Activated CD8-positive, alpha-beta memory T cell treated with anti-CD3 and anti-CD28 coated beads, Interleukin-2, amount 10 ng/mL, durations not matched to agents 7 days and 5 days (primary cell): ENCODE measurements at regions not wholly inside any gene's neighbourhood (a gene's known extent, or its start where the extent isn't known, plus 50 kb on each side); places are given as distances from the start of the nearest gene placed in this dataset.

Source experiments
- ATAC-seq: fragments of 150-1000 bp; cut with Tn5 transposase; one replicate; pipeline ENCODE4 v1.10.0; 2021; ENCODE audit warnings: moderate library complexity
- CTCF ChIA-PET: fragments of 350-600 bp; sonication (Branson Sonifier 250); formaldehyde crosslinking; loops from one replicate; lab custom pipeline; 2021; ENCODE audit warnings: antibody characterized with exemption; lab: Charles Lee
- DNase-seq: peaks from one replicate; pipeline ENCODE4 v3.0.0-alpha.2; 2020
- H3K27ac Mint-ChIP-seq: one replicate; pipeline ENCODE4 v1.8.0; 2021; ENCODE audit warnings: mild to moderate bottlenecking, mixed read lengths
- H3K27me3 Mint-ChIP-seq: one replicate; pipeline ENCODE4 v1.8.0; 2021; ENCODE audit warnings: mixed read lengths
- H3K36me3 Mint-ChIP-seq: one replicate; pipeline ENCODE4 v1.8.0; 2021; ENCODE audit warnings: mild to moderate bottlenecking, mixed read lengths
- H3K4me1 Mint-ChIP-seq: one replicate; pipeline ENCODE4 v1.8.0; 2021; ENCODE audit warnings: mixed read lengths
- H3K4me3 Mint-ChIP-seq: one replicate; pipeline ENCODE4 v1.8.0; 2021; ENCODE audit warnings: mild to moderate bottlenecking, moderate library complexity, mixed read lengths
- H3K9me3 Mint-ChIP-seq: one replicate; pipeline ENCODE4 v1.8.0; 2022; ENCODE audit warnings: low read depth, mixed read lengths

DNA sequence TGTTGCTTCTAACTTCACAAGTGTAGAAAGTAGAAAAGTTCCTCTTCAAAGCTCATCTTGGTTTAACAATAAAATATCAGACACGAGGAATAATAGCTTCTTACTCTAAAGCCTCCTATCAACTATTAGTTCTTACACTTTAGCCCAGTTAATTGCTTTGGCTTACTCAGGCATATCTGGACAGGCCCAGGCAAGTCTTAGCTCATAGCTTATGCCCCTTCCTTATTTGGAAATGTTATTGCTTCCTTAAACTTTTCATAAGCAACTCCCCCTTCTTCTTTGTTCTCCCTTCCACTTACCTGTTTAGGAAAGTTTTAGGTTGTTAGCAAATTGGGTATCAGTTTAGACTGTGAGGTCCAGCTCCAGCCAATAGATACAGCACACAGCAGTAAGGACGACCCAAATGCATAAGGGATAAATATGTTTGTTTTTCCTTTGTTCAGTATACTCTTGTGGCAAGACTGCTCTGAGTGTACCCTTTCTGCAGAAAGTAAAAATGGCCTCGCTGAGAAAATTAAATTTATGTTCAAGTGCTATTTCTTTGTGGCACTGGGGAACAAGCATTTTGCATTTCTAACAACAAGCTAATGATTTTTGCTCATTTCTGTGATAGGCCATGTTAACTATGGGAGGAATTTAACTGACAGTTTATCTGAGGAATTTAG is 162.1 kb downstream of the SMC2 start:
- no peak for DNase-seq
- CTCF ChIA-PET: no interaction called here
- H3K27me3 Mint-ChIP-seq: peaks cover 5% of the 10 kb centered on the region
- H3K4me3 Mint-ChIP-seq: no peak overlapping the region
- H3K27ac Mint-ChIP-seq: no peak overlapping the region
- ATAC-seq: no peak
- peaks cover 6% of the 10 kb centered on the region for H3K9me3 Mint-ChIP-seq
- no peaks in the 10 kb centered on the region for H3K4me1 Mint-ChIP-seq
- no peaks in the 10 kb centered on the region for H3K36me3 Mint-ChIP-seq

DNA sequence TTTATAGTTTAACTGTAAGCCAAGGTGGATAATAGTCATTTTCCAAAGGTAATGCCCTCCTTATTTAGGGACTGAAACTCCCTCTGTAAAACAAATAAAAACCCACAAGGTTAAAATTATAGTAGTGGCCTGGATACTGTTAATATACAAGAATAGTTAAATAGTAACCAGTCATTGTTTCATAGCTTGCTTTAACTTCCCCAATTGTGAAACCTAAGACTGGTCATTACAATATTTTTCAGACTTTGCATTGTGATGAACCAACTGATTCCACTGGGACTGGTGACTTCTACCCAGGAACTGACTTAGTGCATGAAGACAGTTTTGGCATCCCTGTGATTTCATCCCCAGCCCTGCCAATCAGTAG is 162.6 kb downstream of the SMC2 start:
- H3K27ac Mint-ChIP-seq: no peak overlapping the region
- H3K4me1 Mint-ChIP-seq: no peaks in the 10 kb centered on the region
- DNase-seq (no peak), ATAC-seq (no peak)
- H3K4me3 Mint-ChIP-seq: no peak overlapping the region
- H3K9me3 Mint-ChIP-seq: peaks cover 6% of the 10 kb centered on the region
- CTCF ChIA-PET: no interaction called here
- peaks cover 5% of the 10 kb centered on the region for H3K27me3 Mint-ChIP-seq
- H3K36me3 Mint-ChIP-seq: no peaks in the 10 kb centered on the region

GRCh38 chr9:104258296-104259011 is 164.3 kb downstream of the SMC2 start:
- DNase-seq (no peak), ATAC-seq (no peak)
- CTCF ChIA-PET: no interaction called here

DNA sequence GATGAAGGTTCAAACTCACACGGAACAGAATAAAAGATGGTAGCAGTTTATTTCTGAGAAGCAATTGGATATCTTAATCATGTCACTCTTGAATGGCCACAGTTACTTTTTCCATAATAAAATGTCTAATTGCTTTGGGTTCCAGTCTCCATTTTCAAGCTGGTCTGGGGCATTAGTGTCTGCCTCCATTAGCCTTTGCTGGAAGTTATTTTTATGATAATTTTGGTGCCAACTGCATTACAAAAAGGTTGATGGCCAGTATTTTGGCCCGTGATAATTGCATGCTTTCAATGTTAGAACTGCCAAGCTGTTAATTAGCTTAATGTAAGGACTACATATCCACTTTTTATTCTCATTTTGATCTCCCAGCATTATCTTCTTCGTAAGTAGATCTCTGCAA is 165.9 kb downstream of the SMC2 start:
- CTCF ChIA-PET: no interaction called here
- H3K27ac Mint-ChIP-seq: no peak overlapping the region
- H3K4me3 Mint-ChIP-seq: no peak overlapping the region
- peaks cover 5% of the 10 kb centered on the region for H3K27me3 Mint-ChIP-seq
- ATAC-seq (no peak), DNase-seq (no peak)
- no peaks in the 10 kb centered on the region for H3K36me3 Mint-ChIP-seq
- H3K4me1 Mint-ChIP-seq: no peaks in the 10 kb centered on the region
- peaks cover 2% of the 10 kb centered on the region for H3K9me3 Mint-ChIP-seq

More at GRCh38 chr9:104258296-104259011, 164.3 kb downstream of the SMC2 start:
- H3K4me3 Mint-ChIP-seq: no peak overlapping the region
- peaks cover 6% of the 10 kb centered on the region for H3K9me3 Mint-ChIP-seq
- no peak overlapping the region for H3K27ac Mint-ChIP-seq
- no peaks in the 10 kb centered on the region for H3K36me3 Mint-ChIP-seq
- peaks cover 5% of the 10 kb centered on the region for H3K27me3 Mint-ChIP-seq
- H3K4me1 Mint-ChIP-seq: no peaks in the 10 kb centered on the region

GRCh38 chr9:104263942-104264341 is 169.8 kb downstream of the SMC2 start:
- ATAC-seq (no peak), DNase-seq (no peak)
- Mint-ChIP-seq H3K27me3 (peaks cover 2% of the 10 kb centered on the region), H3K9me3 (no peaks in the 10 kb centered on the region), H3K36me3 (no peaks in the 10 kb centered on the region), H3K4me3 (no peak overlapping the region), H3K4me1 (no peaks in the 10 kb centered on the region), H3K27ac (no peak overlapping the region)
- CTCF ChIA-PET: no interaction called here

- Mint-ChIP-seq H3K4me1 (no peaks in the 10 kb centered on the region), H3K27ac (no peak overlapping the region), H3K27me3 (peaks cover 2% of the 10 kb centered on the region), H3K4me3 (no peak overlapping the region), H3K36me3 (no peaks in the 10 kb centered on the region), H3K9me3 (no peaks in the 10 kb centered on the region)
- ATAC-seq (no peak), DNase-seq (no peak)
- CTCF ChIA-PET: no interaction called here
Observed at GRCh38 chr9:104264431-104264830, 170.3 kb downstream of the SMC2 start.

DNA sequence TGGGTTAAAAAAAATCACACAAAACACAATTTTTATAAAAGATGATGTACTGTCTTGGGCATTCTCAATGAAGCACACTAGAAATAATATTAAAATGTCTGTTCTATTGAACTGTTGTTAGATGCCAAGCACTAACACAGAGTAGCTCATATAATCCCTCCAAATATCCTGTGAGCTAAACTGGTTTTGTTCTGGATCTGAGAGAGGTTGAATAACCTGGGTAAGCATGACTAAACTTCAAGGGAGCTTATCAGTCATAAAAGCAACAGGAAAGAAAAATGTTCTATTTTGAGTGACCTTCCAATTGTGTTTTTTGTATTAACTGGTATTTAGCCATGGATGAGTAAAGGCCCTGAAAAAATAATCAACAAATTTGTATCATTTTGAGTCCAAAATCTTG is 175.3 kb downstream of the SMC2 start:
- H3K4me3 Mint-ChIP-seq: no peak overlapping the region
- no peaks in the 10 kb centered on the region for H3K4me1 Mint-ChIP-seq
- ATAC-seq (no peak), DNase-seq (no peak)
- no peaks in the 10 kb centered on the region for H3K27me3 Mint-ChIP-seq
- no peak overlapping the region for H3K27ac Mint-ChIP-seq
- CTCF ChIA-PET: no interaction called here
- no peaks in the 10 kb centered on the region for H3K9me3 Mint-ChIP-seq
- H3K36me3 Mint-ChIP-seq: no peaks in the 10 kb centered on the region

- Mint-ChIP-seq H3K4me3 (no peak overlapping the region), H3K9me3 (no peaks in the 10 kb centered on the region), H3K27ac (no peak overlapping the region), H3K36me3 (no peaks in the 10 kb centered on the region), H3K4me1 (no peaks in the 10 kb centered on the region), H3K27me3 (no peaks in the 10 kb centered on the region)
- CTCF ChIA-PET: no interaction called here
- ATAC-seq (no peak), DNase-seq (no peak)
Observed at GRCh38 chr9:104269996-104270963, 176.2 kb downstream of the SMC2 start.

DNA sequence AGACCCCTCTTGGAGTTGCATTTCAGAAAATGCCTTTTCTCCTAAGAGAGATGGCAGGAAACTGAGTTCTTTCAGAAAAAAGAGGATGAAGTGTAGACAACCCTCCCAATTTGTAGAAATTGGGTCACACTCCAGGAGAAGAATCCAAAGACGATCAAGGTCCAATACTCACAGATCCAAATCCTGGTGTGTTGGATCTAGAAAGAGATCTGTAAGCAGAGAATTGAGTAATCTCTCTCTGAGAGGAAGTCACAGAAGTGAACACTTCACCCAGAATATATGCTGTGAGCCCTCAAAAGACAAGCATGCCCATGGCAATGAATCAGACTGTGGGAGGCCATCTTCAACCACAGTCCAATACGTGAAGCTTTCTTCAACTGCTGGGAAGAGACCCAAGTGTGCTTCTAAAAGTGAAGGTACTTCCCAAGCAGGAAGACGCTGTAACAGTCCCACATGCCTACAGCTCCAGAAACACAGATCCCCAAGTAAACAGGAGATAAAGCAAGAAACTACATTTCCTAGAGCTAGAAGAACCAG is 182.7 kb downstream of the SMC2 start:
- Mint-ChIP-seq H3K4me1 (no peaks in the 10 kb centered on the region), H3K27ac (no peak overlapping the region), H3K36me3 (no peaks in the 10 kb centered on the region), H3K4me3 (no peak overlapping the region), H3K9me3 (peaks cover 2% of the 10 kb centered on the region), H3K27me3 (no peaks in the 10 kb centered on the region)
- ATAC-seq (no peak), DNase-seq (no peak)
- CTCF ChIA-PET: no interaction called here

- H3K4me3 Mint-ChIP-seq: no peak overlapping the region
- H3K36me3 Mint-ChIP-seq: no peaks in the 10 kb centered on the region
- peaks cover 2% of the 10 kb centered on the region for H3K9me3 Mint-ChIP-seq
- CTCF ChIA-PET: no interaction called here
- no peaks in the 10 kb centered on the region for H3K4me1 Mint-ChIP-seq
- DNase-seq (no peak), ATAC-seq (no peak)
- H3K27me3 Mint-ChIP-seq: no peaks in the 10 kb centered on the region
- H3K27ac Mint-ChIP-seq: no peak overlapping the region
Observed at GRCh38 chr9:104278929-104279496, 184.9 kb downstream of the SMC2 start.

GRCh38 chr9:104279535-104280177 is 185.5 kb downstream of the SMC2 start:
- DNase-seq (no peak), ATAC-seq (no peak)
- Mint-ChIP-seq H3K4me1 (no peaks in the 10 kb centered on the region), H3K36me3 (no peaks in the 10 kb centered on the region), H3K27ac (no peak overlapping the region), H3K27me3 (no peaks in the 10 kb centered on the region), H3K9me3 (peaks cover 2% of the 10 kb centered on the region), H3K4me3 (no peak overlapping the region)
- CTCF ChIA-PET: no interaction called here

- peaks cover 2% of the 10 kb centered on the region for H3K9me3 Mint-ChIP-seq
- CTCF ChIA-PET: no interaction called here
- no peak for ATAC-seq
Observed at GRCh38 chr9:104280178-104280560, 186.1 kb downstream of the SMC2 start.

GRCh38 chr9:104280711-104281110 is 186.6 kb downstream of the SMC2 start:
- no peaks in the 10 kb centered on the region for H3K4me1 Mint-ChIP-seq
- H3K4me3 Mint-ChIP-seq: no peak overlapping the region
- CTCF ChIA-PET: no interaction called here
- H3K9me3 Mint-ChIP-seq: peaks cover 2% of the 10 kb centered on the region
- ATAC-seq: no peak
- H3K36me3 Mint-ChIP-seq: no peaks in the 10 kb centered on the region
- no peak for DNase-seq
- no peaks in the 10 kb centered on the region for H3K27me3 Mint-ChIP-seq
- H3K27ac Mint-ChIP-seq: no peak overlapping the region

More at GRCh38 chr9:104280178-104280560, 186.1 kb downstream of the SMC2 start:
- Mint-ChIP-seq H3K27ac (no peak overlapping the region), H3K27me3 (no peaks in the 10 kb centered on the region), H3K36me3 (no peaks in the 10 kb centered on the region), H3K4me3 (no peak overlapping the region), H3K4me1 (no peaks in the 10 kb centered on the region)
- DNase-seq: no peak
